GM18502 (cell line): ENCODE measurements at regions not wholly inside any gene's neighbourhood (a gene's known extent, or its start where the extent isn't known, plus 50 kb on each side); places are given as distances from the start of the nearest gene placed in this dataset.

Experiments
- ATAC-seq: cut with Tn5 transposase; IDR thresholded peaks from one replicate; pipeline ENCODE4 v1.9.1; 2021; ENCODE audit warnings: mild to moderate bottlenecking; ENCODE audit not compliant: unreplicated experiment, poor library complexity

GRCh38 chr6:12419631-12420272 lies 129.6 kb downstream of the EDN1 start:
- no peak for ATAC-seq

- ATAC-seq: no peak
Observed at GRCh38 chr6:12420626-12421025, 130.5 kb downstream of the EDN1 start.

GRCh38 chr6:12421596-12421995 lies 131.4 kb downstream of the EDN1 start:
- no peak for ATAC-seq

GRCh38 chr6:12422848-12423247 lies 132.7 kb downstream of the EDN1 start:
- no peak for ATAC-seq

GRCh38 chr6:12423832-12424231 lies 133.7 kb downstream of the EDN1 start:
- no peak for ATAC-seq

GRCh38 chr6:12426121-12426520 lies 136.0 kb downstream of the EDN1 start:
- ATAC-seq: no peak

GRCh38 chr6:12431023-12431422 lies 140.9 kb downstream of the EDN1 start:
- ATAC-seq: no peak

- no peak for ATAC-seq
Observed at GRCh38 chr6:12436224-12436623, 146.1 kb downstream of the EDN1 start.

GRCh38 chr6:12436683-12437082 lies 146.5 kb downstream of the EDN1 start:
- ATAC-seq: no peak

- ATAC-seq: no peak
Observed at GRCh38 chr6:12439296-12439695, 149.1 kb downstream of the EDN1 start.

GRCh38 chr6:12440981-12441380 lies 150.8 kb downstream of the EDN1 start:
- no peak for ATAC-seq

- ATAC-seq: no peak
Observed at GRCh38 chr6:12442455-12442854, 152.3 kb downstream of the EDN1 start.

GRCh38 chr6:12446394-12446793 lies 156.2 kb downstream of the EDN1 start:
- no peak for ATAC-seq

GRCh38 chr6:12449447-12449846 lies 159.3 kb downstream of the EDN1 start:
- ATAC-seq: no peak

GRCh38 chr6:12450467-12450866 lies 160.3 kb downstream of the EDN1 start:
- ATAC-seq: no peak

GRCh38 chr6:12456343-12456742 lies 166.2 kb downstream of the EDN1 start:
- ATAC-seq: no peak

GRCh38 chr6:12457094-12457493 lies 166.9 kb downstream of the EDN1 start:
- ATAC-seq: no peak

GRCh38 chr6:12458558-12458957 lies 168.4 kb downstream of the EDN1 start:
- no peak for ATAC-seq

- no peak for ATAC-seq
Observed at GRCh38 chr6:12459945-12460661, 169.9 kb downstream of the EDN1 start.

- no peak for ATAC-seq
Observed at GRCh38 chr6:12467706-12468670, 177.8 kb downstream of the EDN1 start.

GRCh38 chr6:12472601-12473038 lies 182.5 kb downstream of the EDN1 start:
- ATAC-seq: no peak
